Thoracic aorta (tissue), 2 donors: ENCODE measurements at regions not wholly inside any gene's neighbourhood (a gene's known extent, or its start where the extent isn't known, plus 50 kb on each side); places are given as distances from the start of the nearest gene placed in this dataset.

Source experiments
- ATAC-seq: fragments of 150-250 bp; one replicate; pipeline ENCODE4 v1.8.0; 2017; ENCODE audit warnings: low read depth; ENCODE audit not compliant: insufficient number of reproducible peaks, low FRiP score
- DNase-seq: peaks from one replicate; pipeline ENCODE4 v3.0.0-alpha.2; 2020; ENCODE audit warnings: low spot score
- H3K27ac ChIP-seq, 2 donors: fragments of 200-600 bp; sonication (generic); 1 replicate in 1 of 2; 2 replicates in 1 of 2; pipeline ENCODE4 v1.5.1; 2016; ENCODE audit warnings: mild to moderate bottlenecking in 2 of 2, moderate library complexity in 2 of 2
- H3K27me3 ChIP-seq: fragments of 200-600 bp; sonication (generic); replicated peaks from 2 replicates; pipeline ENCODE4 v1.6.0; 2016; ENCODE audit warnings: mild to moderate bottlenecking; ENCODE audit not compliant: insufficient read depth
- H3K36me3 ChIP-seq: fragments of 200-600 bp; sonication (generic); one replicate; pipeline ENCODE4 v1.5.1; 2016
- H3K4me1 ChIP-seq, 2 donors: fragments of 200-600 bp; sonication (generic); 1 replicate in 1 of 2; 2 replicates in 1 of 2; pipeline versions ENCODE4 v1.5.1 to v1.6.0; 2016; ENCODE audit warnings: low read depth in 2 of 2, mild to moderate bottlenecking in 1 of 2; ENCODE audit not compliant: control insufficient read depth in 1 of 2
- H3K4me3 ChIP-seq: fragments of 200-600 bp; sonication (generic); 2 replicates; pipeline ENCODE4 v1.5.1; 2016; ENCODE audit warnings: mild to moderate bottlenecking
- H3K9me3 ChIP-seq: fragments of 200-600 bp; sonication (generic); 2 replicates; pipeline ENCODE4 v1.5.1; 2016
- TF ChIP-seq, protein P1 (sequence below): fragments of 200-600 bp; sonication (generic); IDR thresholded peaks from one replicate; pipeline ENCODE4 v1.5.1; 2019; ENCODE audit warnings: antibody characterized with exemption

DNA sequence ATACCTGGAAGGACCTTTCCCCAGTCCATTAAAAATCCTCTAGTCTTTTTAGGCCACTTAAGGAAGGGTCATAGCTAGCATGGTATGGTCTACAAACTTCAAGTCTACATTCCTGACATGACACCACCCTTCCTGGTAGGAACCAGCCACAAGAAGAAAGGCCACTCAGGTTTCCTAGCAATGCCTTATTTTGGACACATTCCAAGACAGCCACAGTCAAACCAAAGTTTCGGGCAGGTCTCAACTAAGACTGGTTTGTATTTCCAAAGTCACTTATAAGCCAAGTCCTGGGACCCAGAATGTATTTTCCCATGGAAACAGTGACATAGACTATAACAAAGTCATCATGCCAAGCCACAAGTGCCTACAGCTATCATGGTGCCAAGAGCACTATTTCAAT is 50.6 kb upstream of the SLC44A3 start:
- Histone ChIP-seq H3K36me3 (no peaks in the 10 kb centered on the region), H3K4me3 (no peak overlapping the region), H3K4me1 (no peaks in the 10 kb centered on the region), H3K27ac (no peak overlapping the region), H3K27me3 (no peaks in the 10 kb centered on the region), H3K9me3 (no peaks in the 10 kb centered on the region)
- ATAC-seq = no peak
- TF ChIP-seq, protein P1, sequence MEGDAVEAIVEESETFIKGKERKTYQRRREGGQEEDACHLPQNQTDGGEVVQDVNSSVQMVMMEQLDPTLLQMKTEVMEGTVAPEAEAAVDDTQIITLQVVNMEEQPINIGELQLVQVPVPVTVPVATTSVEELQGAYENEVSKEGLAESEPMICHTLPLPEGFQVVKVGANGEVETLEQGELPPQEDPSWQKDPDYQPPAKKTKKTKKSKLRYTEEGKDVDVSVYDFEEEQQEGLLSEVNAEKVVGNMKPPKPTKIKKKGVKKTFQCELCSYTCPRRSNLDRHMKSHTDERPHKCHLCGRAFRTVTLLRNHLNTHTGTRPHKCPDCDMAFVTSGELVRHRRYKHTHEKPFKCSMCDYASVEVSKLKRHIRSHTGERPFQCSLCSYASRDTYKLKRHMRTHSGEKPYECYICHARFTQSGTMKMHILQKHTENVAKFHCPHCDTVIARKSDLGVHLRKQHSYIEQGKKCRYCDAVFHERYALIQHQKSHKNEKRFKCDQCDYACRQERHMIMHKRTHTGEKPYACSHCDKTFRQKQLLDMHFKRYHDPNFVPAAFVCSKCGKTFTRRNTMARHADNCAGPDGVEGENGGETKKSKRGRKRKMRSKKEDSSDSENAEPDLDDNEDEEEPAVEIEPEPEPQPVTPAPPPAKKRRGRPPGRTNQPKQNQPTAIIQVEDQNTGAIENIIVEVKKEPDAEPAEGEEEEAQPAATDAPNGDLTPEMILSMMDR = no peak
- DNase-seq = no peak

DNA sequence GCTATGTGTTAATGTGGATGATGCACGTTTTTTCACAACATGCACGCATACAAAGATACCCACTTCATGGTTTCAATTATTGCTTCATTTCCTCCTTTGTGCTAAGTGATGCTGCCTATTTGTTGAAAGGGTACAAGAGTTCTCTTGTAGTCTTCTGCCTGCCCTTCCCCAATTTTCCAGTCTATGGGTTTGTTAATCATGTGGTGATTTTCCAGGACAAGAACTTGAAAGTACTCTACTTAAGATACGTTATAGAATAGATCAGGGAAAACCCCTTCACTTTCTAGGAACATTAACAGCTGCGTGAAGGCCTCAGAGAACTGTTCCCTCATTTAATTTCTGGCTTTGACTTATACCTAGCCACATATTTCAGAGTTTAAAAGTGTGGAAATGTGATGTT is 52.1 kb upstream of the SLC44A3 start:
- TF ChIP-seq, protein P1 = no peak
- no peaks in the 10 kb centered on the region for H3K4me1 ChIP-seq
- no peaks in the 10 kb centered on the region for H3K36me3 ChIP-seq
- ATAC-seq = no peak
- H3K27ac ChIP-seq = no peak overlapping the region
- no peaks in the 10 kb centered on the region for H3K9me3 ChIP-seq
- no peaks in the 10 kb centered on the region for H3K27me3 ChIP-seq
- DNase-seq = no peak
- H3K4me3 ChIP-seq = no peak overlapping the region

DNA sequence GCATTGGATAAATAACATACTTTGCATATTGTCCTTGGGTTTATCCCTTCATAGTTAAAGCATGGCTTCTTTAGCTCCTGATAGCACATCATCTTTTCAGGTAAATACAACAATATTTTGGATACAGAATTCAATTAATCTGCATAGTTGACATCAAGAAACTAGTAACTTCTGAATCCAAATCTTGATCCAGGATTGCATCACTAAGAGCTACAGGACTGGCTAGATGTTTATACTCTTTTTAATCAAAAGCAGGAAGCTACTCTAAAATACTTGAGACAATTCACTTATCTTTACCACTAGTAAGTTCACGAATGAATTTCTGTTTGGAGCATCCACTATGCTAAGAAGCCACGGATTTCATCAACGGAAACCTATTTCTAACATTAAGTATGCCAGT is 54.2 kb upstream of the SLC44A3 start:
- Histone ChIP-seq H3K27ac (no peak overlapping the region), H3K27me3 (no peaks in the 10 kb centered on the region), H3K9me3 (no peaks in the 10 kb centered on the region), H3K36me3 (no peaks in the 10 kb centered on the region), H3K4me3 (no peak overlapping the region), H3K4me1 (no peaks in the 10 kb centered on the region)
- TF ChIP-seq, protein P1 = no peak
- ATAC-seq = no peak
- DNase-seq = no peak

DNA sequence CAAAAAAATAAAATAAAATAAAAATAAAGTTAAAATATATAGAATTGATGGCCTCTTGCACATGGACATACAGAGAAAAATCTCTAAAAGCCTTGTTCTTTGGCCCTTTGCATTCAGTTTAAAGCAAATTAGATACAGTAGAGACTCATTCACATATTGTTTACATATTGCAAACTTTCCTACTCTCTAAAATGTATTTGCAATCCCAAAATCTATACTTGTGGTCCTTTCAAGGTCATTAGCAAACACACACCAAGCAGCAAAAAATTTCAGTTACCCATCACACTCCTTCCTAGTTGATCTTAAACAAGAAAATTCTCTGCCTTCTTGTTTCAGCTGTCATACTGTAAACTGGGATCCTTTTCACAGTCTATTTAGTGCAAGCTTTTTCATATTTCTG is 61.0 kb upstream of the SLC44A3 start:
- H3K4me1 ChIP-seq = peaks cover 6 to 23% of the 10 kb centered on the region in 2 donors
- no peak for DNase-seq
- H3K36me3 ChIP-seq = no peaks in the 10 kb centered on the region
- no peak overlapping the region for H3K4me3 ChIP-seq
- H3K27ac ChIP-seq = no peak overlapping the region
- TF ChIP-seq, protein P1 = no peak
- no peak for ATAC-seq
- H3K9me3 ChIP-seq = no peaks in the 10 kb centered on the region
- H3K27me3 ChIP-seq = no peaks in the 10 kb centered on the region

DNA sequence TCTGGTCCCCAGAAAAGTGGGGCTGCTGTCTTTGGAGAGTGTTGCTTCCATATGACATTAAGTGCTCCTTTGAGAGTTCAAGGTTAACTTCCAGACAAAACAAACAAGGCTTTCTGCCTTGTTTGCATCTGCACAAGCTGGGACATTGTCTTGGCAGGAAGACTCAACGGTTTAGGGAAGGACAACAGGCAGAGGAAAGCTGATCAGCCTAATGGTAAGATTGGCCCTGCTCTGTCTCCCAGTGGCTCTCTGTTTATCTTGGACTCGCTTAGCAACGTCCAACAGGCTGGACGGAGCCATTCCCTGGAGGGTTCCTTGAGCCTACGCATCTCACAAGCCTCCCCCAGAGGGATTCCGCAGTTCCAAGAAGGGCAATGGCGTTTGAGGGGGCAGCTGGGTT is 62.2 kb upstream of the SLC44A3 start:
- Histone ChIP-seq H3K4me1 (peaks cover 11 to 34% of the 10 kb centered on the region in 2 donors), H3K27me3 (no peaks in the 10 kb centered on the region), H3K27ac (peak overlapping the region in 1 of 2 donors; percentile 32), H3K36me3 (no peaks in the 10 kb centered on the region), H3K9me3 (no peaks in the 10 kb centered on the region), H3K4me3 (no peak overlapping the region)
- ATAC-seq (peak; percentile 60), DNase-seq (no peak)
- TF ChIP-seq, protein P1 = no peak
